CD4-positive, alpha-beta T cell treated with Interleukin-4 for 1 hour (primary cell): ENCODE measurements at regions not wholly inside any gene's neighbourhood (a gene's known extent, or its start where the extent isn't known, plus 50 kb on each side); places are given as distances from the start of the nearest gene placed in this dataset.

ENCODE experiments used
- DNase-seq, 2 donors: peaks; one replicate each; pipeline ENCODE4 v3.0.0-alpha.2; 2020 to 2022

DNA sequence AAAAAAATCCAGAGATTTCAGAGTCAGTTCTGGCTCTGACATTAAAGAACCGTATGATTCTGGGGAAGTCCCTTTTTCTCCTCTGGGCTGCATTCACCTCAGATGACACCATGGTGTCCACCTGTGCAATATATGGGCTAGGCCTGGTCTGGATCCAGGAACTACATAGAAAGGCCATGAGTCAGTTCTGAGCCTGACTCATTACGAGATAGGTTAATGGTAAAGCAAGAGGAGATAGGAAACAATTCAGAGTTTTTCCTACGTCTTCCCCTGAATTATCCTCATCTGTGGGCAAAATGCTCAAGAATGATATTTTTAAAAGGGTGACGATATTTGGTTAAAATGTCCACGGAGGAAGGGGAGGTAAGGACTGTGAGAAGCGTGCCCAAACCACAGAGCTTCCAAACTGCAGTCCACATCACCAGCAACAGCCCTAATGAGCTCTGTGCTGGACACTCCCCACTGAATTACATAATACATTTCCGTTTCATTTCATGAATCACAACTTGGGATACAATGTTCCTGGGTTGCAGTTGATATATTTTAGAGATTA is 180.1 kb upstream of the OSR1 start:
- DNase-seq, result no peak

DNA sequence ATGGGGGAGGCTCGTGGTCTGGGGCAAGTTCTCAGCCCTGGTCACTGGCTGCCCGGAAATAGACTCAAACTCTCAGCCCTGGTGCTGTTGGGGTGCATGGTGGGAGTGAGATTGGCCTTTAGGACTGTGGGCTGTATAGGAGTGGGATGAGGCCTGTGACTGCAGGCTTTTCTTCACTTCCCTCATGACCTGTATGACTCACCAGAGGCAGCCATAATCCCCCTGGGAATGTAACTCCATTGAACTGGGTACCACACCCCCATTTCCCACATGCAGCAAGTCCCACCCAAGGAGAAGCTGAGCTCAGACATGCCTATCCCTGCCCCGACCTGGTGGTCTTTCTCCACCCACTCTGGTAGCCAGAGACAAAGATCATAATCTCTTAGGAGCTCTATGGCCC is 177.7 kb upstream of the OSR1 start:
- DNase-seq, result no peak

DNA sequence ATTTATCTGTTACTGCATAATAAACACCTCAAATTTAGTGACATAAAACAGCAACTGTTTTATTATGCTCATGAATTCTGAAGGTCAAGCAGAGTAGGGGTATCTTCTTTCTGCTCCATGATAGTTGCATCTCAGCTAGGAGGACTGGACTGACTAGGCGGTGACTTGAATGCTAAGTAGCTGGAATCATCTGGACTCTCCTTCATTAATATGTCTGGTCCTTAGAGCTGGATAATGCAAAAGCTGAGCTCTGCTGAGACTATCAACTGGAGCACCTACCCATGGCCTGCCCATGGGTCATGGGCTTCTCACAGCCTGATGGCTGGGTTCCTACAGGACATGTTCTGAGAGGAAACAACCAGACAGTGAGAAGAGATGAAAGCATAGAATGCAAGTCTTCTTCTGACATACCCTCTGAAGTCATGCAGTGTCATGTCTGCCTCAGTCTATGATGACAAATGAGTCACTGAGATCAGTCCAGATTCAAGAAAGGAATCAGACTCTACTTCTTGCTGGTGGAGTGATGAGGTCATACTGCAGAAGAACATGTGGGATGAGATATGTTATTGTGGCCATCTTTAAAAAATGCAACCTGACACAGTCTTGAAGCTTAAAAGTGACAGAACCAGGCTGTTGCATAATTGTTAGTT is 174.2 kb upstream of the OSR1 start:
- no peak for DNase-seq

DNA sequence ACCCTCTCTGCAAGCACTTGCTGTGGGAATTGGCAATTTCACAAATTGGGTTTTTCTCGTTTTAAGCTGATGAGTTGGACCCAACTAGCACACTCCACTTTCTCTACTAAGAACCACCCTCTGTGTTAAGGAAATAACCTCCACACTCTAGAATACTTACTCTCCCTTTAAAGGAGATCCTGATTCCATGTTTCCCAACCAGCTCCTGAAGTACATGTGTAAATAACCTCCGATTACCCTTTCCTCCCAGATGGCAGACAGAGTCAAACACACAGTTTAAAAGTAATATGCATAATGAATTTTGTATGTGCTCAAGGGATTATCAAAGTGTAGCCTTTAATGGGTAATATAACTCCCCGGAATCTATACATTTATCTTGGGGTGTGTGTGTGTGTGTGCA is 171.3 kb upstream of the OSR1 start:
- DNase-seq, result no peak

DNA sequence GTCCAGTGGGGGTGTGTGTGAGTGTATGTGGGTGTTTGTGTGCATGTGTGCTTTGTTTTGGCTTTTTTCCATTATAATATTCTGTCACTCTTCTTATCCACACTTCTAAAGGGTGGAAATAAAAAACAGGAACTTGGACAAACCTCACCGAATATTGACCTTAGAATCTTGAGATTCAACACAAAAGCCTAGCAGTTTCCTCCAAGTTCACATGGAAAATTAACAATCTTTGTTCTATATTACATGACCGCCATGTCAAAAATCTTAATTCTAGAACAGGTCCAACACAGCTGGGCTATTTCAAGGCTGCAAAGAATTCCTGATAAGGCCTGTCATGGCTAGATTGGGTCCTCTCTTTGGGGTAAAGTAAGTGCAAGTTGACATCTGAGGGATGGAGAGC is 169.3 kb upstream of the OSR1 start:
- DNase-seq, result no peak

DNA sequence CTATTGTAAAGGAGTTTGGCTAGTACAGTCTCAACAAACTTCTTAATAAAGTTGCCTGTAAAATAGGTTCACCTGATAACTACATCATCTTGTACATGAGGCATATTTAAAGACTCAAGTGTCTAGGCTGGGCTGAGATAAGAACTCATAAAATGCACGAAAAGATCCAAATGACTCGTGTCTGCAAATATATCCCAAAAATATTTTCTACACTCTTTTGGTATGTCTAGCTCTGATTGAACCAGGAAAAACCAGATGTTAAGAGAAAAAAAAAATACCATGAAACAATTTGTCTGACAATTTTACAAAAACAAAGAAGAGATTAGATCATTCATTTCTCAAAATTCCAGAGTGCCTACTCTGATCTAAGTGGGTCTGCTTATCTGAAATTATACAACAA is 166.9 kb upstream of the OSR1 start:
- no peak for DNase-seq

DNA sequence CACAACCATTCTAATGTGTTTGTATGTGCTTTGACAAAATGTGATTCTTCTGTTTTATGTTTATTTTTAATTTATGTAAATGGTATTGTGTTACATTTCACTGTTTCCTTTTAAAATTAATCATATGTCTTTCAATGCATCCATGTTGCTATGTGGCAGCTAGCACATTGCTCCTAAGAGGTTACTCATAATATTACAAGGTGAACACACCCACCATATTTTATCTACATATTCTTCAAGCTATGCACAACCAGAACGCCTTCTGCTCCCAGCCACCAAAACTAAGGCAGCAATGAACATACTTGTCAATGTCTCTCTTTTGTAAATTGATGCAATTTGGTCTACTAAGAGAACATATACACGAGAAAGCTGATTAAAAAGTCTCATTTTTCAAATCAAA is 160.6 kb upstream of the OSR1 start:
- no peak for DNase-seq

DNA sequence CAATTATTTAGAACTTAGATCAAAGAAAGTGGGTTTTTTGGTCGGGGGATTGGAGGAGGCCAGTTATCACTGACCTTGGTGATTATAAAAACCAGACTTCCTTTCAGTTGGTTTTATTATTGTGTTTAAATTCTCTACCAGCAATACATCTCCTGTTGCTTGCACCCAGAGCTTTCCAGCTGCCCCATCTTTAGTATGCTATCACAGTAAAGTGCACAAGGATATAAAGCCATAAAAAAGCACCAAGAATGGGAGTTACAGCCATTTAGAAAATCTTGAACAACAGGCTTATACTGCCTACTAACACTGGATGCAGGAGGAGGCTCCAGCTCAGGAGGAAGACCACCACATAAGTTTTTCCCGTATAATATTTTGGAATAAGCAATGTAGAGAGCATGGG is 148.7 kb upstream of the OSR1 start:
- DNase-seq, result no peak

DNA sequence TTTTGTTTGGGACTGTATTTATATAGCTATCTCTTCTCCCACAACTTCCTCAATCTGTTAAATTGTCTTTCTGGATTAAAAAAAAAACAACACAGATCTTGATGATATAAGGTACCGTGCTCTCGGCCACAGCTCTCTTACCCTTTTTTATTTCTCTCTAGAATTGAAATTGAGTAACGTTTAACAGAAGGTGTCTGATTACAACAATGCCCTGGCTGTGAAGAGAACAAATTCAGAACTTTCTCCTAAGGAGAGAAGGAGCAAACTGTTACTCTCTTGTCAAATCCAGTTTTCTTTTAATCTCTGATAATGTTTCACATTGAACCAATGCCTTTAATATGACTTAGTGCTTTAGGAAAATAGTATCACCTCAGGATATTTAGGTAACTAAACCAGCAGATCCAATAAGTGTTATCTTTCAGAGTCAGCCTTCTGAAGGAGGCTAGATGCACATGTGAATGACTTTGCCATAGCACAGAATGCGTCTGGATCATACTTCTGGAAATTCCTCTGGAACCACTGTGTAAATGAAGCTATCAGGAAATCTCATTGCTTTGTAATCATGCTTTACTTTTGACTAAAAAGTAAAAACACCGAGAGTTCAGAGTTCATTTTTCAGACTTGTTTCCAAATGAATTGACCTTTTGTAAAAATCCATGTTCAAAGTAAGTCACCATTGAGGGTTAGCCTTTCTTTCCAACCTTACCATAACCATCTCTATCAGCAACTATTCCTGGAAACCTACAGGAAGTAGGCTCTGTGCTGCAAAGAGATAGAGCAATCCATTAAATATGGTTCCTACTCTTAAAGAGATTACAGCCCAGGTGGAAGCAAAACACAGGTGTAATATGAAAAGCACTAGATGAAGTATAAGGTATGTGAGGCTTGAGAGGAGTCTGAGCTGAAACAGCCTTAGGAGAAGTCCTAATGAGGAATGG is 147.0 kb upstream of the OSR1 start:
- DNase-seq, result no peak

DNA sequence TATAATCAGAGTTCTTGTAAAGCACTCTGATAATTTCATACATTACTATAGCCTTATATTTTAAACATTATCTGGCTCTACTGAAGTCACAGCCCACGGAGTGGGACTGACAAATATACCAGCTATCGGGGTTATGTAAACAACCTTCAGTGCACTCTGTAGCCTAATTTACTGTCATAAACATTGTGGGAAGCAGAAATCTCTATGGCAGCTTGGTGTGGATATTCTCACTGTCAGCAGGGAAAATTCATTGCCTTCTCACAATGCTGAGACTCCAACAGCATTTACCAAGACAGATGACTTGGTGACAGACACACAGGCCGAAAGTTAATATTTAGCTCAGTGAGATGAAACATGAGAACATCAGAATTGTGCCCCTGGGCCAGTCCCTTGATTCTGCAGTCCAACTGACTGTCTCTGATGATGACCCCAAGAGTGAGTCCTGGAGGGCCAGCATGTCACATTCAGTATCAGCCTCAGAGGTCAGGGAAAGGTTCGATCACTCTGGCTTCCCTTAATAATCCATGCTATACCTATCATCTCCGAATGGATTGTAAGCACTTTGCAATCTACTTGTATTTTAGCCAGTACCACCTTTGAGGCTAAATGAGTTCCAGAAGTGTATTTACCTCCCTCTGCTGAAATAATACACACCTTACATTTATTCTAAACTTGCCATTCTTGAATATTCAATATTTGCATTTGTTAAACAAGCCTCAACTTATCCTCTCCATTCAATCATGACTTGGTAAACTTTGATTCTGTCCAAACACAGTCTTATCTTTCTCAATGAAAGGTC is 146.2 kb upstream of the OSR1 start:
- DNase-seq, result no peak

DNA sequence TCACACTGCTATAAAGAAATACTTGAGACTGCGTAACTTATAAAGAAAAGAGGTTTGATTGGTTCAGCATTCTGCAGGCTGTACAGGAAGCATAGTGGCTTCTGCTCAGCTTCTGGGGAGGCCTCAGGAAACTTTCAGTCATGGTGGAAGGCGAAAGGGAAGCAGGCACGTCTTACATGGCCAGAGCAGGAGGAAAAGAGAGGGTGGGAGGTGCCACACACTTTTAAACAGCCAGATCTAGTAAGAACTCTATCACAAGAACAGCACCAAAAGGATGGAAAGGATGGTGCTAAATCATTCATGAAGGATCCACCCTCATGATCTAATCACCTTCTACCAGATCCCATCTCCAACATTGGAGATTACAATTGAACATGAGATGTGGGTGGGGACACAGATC is 145.5 kb upstream of the OSR1 start:
- no peak for DNase-seq

DNA sequence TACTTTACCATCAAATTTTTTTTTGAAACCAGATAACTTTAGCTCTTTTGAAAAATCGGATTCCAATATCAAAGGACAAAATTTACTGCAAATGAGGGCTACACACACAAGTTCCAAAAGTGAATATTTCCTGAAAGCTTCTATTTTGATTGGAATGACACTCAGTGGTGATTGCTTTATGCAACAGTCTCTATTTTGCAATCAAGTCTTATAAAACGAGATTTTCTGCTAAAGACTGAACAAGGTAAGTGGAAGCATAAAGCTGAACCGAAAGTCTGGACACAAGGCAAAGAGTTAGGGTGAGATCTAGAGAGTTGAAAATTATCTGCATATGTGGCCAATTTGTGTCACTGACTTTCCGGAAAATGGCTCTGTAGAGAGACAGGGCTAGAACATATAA is 145.0 kb upstream of the OSR1 start:
- DNase-seq, result no peak

DNA sequence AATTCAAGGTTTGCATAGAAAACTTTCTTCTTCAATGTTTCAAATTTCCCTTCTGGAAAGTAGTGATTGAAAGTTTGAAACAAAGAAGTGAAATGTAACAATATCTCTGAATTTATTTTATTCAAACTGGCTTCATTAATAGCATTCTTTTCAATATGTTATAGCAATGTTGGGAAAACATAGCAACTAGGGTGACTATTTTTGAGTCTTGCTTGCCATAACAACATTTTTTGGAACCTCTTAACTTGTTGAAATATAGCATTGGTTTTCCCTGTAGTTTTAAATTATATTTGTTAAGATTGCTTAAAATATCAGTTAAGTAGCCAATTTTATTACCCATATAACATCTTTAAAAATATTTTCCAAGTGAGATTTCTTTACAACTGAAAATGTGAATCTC is 141.7 kb upstream of the OSR1 start:
- no peak for DNase-seq

DNA sequence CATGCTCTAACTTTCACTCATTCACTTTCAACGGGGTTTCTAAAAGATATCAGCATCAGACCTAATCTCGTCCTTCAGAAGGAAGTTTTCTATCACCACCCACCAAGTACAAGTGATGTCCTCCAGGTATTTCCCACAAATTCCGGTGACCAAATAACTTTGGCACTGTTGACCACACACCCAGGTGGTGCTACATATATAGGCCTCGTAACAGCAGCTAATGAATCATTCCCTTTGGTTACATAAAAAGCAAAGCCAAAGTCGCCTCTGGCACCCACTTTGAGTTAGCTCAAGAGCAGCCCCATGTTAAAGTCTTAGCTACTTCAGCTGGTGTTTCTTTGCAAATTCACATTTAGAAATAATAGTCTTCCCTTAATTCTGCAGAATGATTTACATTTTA is 138.2 kb upstream of the OSR1 start:
- DNase-seq, result no peak

DNA sequence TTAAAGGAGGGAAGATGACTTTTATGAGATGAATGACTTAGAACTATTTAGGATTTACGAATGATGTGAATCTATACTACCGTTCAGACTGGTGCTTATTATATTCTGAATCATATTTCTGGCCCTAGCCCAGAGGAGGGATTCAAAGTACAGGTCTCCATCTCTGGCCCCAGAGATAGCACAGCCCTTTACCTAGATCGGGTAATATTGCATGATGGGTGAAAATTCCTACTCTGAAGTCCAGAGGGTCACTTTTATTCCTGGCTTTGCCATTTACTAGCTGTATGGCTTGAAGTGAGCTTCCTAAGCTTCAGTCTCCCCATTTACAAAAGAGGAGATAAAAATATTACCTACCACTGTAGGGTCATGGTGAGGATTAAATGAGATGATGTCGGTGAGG is 135.8 kb upstream of the OSR1 start:
- no peak for DNase-seq

DNA sequence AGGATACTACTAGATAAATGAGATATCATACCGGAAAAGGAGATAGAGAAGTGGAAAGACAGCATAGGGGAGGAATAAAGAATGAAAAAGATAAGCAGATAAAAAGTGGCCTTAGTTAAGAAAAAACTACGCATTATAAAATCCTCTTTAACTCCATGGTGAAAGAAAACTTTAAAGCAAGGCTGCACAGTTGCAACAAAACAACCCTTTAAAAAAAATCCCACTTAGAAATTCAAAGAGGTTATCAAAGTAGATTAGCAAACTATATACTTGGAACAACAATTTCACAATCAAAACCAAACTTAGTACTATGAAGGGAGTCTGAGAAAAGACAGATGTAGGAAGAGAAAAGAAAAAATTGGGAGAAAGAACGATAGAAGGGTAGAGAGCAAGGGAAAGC is 133.4 kb upstream of the OSR1 start:
- DNase-seq, result no peak

DNA sequence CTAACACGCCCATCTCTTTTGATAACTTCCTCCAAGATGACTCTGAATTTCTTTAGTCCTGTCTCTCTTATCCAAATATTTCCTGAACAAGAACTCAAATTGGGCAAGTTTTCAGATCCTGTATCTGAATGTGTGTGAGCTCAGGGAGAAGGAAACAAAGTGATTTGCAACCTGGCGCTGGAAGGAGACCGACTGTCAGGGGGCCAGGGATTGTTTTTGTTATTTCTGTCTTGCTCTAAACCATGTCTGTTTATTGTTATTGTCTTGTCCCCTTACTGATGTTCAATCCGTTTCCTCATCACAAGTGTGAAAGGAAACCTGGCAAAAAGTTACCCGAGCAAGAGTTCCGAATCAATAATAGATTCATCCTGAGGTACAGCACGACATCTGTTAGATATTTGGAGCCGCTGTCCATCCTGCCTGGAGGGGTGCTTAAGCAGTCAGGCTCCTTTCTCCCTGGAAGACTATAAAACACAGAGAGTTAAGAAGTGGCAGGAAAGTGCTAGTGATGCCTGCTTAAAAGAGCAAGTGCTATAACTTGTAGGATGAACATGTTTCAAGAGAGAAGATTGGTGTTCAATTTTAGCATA is 132.5 kb upstream of the OSR1 start:
- DNase-seq, result no peak

DNA sequence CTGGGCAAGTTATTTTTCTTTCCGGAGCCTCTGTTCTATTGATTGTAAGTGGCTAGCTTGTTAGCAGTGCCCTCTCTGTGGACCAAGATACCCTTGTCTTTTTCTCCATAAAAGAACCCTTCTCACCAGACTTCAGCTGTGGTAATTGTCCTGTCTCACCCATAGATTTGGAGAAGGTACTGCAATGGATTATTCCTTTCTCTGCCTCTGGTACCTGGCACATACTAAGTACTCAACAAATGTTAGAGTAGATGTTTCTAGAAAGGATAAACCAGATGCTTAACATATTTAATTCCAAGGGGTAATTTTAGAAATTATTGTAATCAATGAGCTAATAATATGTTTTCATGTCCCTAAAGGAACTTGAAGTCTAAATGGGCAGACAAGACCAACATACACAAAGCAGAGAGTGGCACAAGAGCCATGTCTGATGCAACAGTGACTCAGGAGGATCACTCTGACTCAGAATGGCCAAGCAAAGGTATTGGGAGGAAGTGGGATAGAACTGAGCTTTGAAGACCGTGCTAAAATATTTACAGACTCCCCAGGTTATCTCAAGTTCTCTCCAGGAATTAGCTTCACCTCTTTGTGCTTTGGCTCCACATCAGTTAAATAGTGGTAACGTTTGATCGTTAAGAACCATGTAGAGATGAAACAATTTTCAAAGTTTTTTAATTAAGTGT is 129.7 kb upstream of the OSR1 start:
- DNase-seq, result no peak

DNA sequence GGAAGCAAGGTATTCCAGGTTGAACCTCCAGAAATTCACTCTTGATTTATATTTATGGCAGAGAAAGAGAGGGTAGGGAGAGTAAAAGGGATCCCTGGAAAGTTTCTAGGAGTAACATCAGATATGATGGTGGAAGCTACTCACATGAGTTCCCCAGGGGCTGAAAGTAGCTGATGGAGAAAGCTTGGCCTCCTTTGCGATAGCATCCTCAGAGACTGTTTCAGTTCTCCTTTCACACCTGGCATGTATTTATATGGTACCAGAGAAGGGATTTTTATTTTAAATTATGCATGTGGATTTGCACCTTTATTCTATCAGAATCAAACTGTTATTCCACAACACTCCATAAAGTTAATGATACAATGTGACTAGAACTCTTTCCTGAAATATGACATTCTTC is 126.3 kb upstream of the OSR1 start:
- DNase-seq, result no peak

DNA sequence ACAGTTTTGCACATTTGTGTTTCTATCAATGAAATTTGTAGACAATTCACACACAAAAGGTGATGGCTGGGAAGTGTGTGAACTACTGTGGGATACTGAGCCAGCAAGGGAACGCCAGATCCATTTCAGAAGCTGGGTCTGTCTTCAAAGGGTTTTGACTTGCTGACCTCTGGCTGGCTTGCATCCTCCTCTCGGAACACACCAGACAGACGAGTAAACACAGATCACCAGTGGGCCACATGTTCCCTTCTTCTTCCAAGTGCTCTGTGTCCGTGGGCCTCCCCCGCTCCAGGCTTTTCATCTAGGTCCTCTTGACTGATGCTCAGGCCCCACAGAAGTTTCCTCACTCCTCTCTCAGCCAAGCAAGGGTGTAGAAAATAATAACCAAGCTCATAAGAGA is 122.2 kb upstream of the OSR1 start:
- no peak for DNase-seq

DNA sequence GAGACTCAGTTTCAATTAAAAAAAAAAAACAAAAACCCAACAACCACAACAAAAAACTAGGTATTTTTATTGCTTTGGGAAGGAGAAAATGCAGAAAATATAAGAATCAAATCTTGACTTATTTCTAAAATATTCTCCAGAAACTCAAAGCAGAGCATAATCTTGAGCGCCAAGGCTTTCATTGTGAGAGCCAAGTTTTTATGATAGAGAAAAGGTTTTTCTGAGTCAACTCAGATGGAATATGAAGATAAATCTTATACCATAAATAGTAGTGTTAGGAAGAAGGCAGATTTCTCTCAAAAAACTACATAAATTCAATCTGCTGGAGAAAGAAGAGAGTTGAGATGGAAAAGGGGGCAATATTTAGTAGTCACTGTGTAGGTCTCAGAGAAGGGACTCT is 121.2 kb upstream of the OSR1 start:
- DNase-seq, result no peak

DNA sequence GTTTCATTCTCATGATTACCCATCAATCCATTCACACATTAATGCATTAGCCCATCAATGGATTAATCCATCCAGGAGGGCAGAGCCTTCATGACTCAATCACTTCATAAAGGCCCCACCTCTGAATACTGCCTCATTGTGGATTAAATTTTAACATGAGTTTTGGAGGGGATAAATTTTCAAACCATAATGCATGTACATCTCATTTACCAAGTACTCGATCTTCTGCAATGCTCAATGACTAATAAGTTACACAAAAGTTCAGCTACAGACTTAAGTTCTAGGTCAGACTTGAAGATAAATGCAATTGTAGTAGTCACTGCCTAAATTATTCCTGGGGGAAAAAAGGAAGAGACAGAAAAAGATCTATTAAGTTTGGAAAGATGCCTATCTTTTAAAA is 120.0 kb upstream of the OSR1 start:
- no peak for DNase-seq

DNA sequence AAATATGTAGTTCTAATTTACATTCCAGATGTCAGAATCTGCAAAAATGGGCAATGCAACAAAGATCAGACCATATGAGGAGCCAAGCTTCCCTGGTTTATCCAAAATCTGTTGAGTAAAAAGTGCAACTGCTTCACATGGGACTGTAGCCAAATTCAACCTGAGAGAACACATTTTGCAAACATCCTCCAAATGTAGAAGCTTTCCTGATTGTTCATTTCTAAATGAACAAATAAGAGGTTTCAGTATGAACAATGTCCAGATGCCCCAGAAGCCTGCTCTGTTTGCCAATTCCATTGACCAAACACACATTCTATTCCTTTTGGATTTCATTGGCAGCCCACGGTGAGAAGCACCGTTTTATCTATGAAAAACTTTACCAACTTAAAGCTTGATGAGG is 117.9 kb upstream of the OSR1 start:
- no peak for DNase-seq
